Keratinocyte (primary cell): ENCODE measurements at regions not wholly inside any gene's neighbourhood (a gene's known extent, or its start where the extent isn't known, plus 50 kb on each side); places are given as distances from the start of the nearest gene placed in this dataset.

Experiments
- EZH2 ChIP-seq: IDR thresholded peaks from one replicate; pipeline ENCODE4 v1.6.1; 2012; ENCODE audit warnings: inconsistent platforms, mild to moderate bottlenecking, low read length, moderate library complexity
- TF ChIP-seq, protein P1 (sequence below), 3 experiments: IDR thresholded peaks in 1 of 3; conservative IDR thresholded peaks in 1 of 3; optimal IDR thresholded peaks in 1 of 3; 2 replicates in 2 of 3; 3 replicates in 1 of 3; pipeline versions ENCODE3 to v1.5.1; 2011; ENCODE audit warnings: low read length in 3 of 3, mild to moderate bottlenecking in 3 of 3, moderate library complexity in 2 of 3, control low read depth in 1 of 3, inconsistent platforms in 1 of 3; ENCODE audit not compliant: insufficient read depth in 2 of 3; ENCODE audit errors: extremely low read depth in 1 of 3

DNA sequence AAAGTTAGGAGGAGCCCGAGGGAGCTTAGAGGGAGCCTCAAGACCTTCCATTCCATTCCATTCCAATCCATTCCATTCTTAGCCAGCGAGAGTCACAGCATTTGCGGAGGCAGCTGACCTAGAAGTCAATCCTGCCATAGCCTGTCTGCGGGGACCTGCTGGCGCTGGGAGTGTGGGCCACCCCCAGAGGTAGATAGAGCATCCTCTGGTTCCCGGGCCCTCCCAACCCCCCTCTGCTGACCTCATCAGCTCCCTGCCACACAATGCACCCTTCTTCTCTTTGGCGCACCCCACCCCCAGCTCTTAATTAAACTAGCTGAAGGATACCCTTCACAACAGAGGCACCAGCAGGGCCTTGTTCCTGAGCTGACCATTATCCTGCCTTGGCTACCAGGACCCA lies 152.5 kb upstream of the ZMIZ1 start:
- TF ChIP-seq, protein P1, sequence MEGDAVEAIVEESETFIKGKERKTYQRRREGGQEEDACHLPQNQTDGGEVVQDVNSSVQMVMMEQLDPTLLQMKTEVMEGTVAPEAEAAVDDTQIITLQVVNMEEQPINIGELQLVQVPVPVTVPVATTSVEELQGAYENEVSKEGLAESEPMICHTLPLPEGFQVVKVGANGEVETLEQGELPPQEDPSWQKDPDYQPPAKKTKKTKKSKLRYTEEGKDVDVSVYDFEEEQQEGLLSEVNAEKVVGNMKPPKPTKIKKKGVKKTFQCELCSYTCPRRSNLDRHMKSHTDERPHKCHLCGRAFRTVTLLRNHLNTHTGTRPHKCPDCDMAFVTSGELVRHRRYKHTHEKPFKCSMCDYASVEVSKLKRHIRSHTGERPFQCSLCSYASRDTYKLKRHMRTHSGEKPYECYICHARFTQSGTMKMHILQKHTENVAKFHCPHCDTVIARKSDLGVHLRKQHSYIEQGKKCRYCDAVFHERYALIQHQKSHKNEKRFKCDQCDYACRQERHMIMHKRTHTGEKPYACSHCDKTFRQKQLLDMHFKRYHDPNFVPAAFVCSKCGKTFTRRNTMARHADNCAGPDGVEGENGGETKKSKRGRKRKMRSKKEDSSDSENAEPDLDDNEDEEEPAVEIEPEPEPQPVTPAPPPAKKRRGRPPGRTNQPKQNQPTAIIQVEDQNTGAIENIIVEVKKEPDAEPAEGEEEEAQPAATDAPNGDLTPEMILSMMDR (optimal IDR thresholded peaks at IDR 0.05 in 1 of 3, IDR thresholded peaks at IDR 0.05 in 1 of 3, conservative IDR thresholded peaks at IDR 0.05 in 1 of 3; ENCODE audit: extremely low read depth in 1 of 3, insufficient read depth in 2 of 3, low read length in 3 of 3), result no peak
- no peak for TF ChIP-seq EZH2
